H9 (cell line): ENCODE measurements at regions not wholly inside any gene's neighbourhood (a gene's known extent, or its start where the extent isn't known, plus 50 kb on each side); places are given as distances from the start of the nearest gene placed in this dataset.

Source experiments
- DNase-seq: peaks from one replicate; pipeline ENCODE4 v3.0.0-alpha.2; 2017
- H2AFZ ChIP-seq: one replicate; pipeline ENCODE4 v1.6.1; 2013; ENCODE audit warnings: mild to moderate bottlenecking, low read length, control low read depth, moderate library complexity
- H2AK5ac ChIP-seq: 2 replicates; pipeline ENCODE4 v1.6.1; 2013; ENCODE audit warnings: low read length, control low read depth, mixed read lengths; ENCODE audit not compliant: insufficient read length
- H2BK120ac ChIP-seq: one replicate; pipeline ENCODE4 v1.6.1; 2013; ENCODE audit warnings: low read depth, mild to moderate bottlenecking, low read length, control low read depth, inconsistent platforms; ENCODE audit not compliant: poor library complexity, severe bottlenecking
- H2BK12ac ChIP-seq: 2 replicates; pipeline ENCODE4 v1.6.1; 2013; ENCODE audit warnings: low read length, control low read depth, mixed read lengths, low read depth; ENCODE audit not compliant: insufficient read length
- H2BK15ac ChIP-seq: 2 replicates; pipeline ENCODE4 v1.6.1; 2013; ENCODE audit warnings: low read depth, low read length, control low read depth
- H2BK20ac ChIP-seq: one replicate; pipeline ENCODE4 v1.6.1; 2013; ENCODE audit warnings: low read depth, mild to moderate bottlenecking, low read length, control low read depth, inconsistent platforms; ENCODE audit not compliant: poor library complexity, severe bottlenecking
- H2BK5ac ChIP-seq: 2 replicates; pipeline ENCODE4 v1.6.1; 2013; ENCODE audit warnings: low read length, control low read depth, mixed read lengths; ENCODE audit not compliant: insufficient read length
- H3K14ac ChIP-seq: 2 replicates; pipeline ENCODE4 v1.6.1; 2013; ENCODE audit warnings: low read length, control low read depth; ENCODE audit not compliant: insufficient read depth
- H3K18ac ChIP-seq: 2 replicates; pipeline ENCODE4 v1.6.1; 2013; ENCODE audit warnings: low read depth, mild to moderate bottlenecking, mixed read lengths, low read length, control low read depth; ENCODE audit not compliant: insufficient read length
- H3K23ac ChIP-seq: 2 replicates; pipeline ENCODE4 v1.6.1; 2013; ENCODE audit warnings: low read length, control low read depth, mixed read lengths, low read depth; ENCODE audit not compliant: insufficient read length
- H3K23me2 ChIP-seq: 2 replicates; pipeline ENCODE4 v1.6.1; 2013; ENCODE audit warnings: low read depth, mild to moderate bottlenecking, mixed read lengths, low read length, control low read depth; ENCODE audit not compliant: insufficient read length, poor library complexity, severe bottlenecking
- H3K27ac ChIP-seq: 2 replicates; pipeline ENCODE4 v1.5.1; 2013; ENCODE audit warnings: low read length, control low read depth, mixed read lengths, low read depth; ENCODE audit not compliant: insufficient read length
- H3K27me3 ChIP-seq: 2 replicates; pipeline ENCODE4 v1.6.1; 2013; ENCODE audit warnings: low read length, control low read depth, inconsistent platforms; ENCODE audit not compliant: insufficient read depth
- H3K4ac ChIP-seq: 2 replicates; pipeline ENCODE4 v1.6.1; 2013; ENCODE audit warnings: low read depth, mild to moderate bottlenecking, control low read depth, inconsistent platforms, low read length, moderate library complexity
- H3K4me1 ChIP-seq: 2 replicates; pipeline ENCODE4 v1.6.1; 2013; ENCODE audit warnings: low read length, control low read depth, inconsistent platforms; ENCODE audit not compliant: insufficient read depth
- H3K4me2 ChIP-seq: 2 replicates; pipeline ENCODE4 v1.6.1; 2013; ENCODE audit warnings: low read length, control low read depth, mixed read lengths; ENCODE audit not compliant: insufficient read length, insufficient read depth
- H3K56ac ChIP-seq: 2 replicates; pipeline ENCODE4 v1.6.1; 2013; ENCODE audit warnings: low read depth, mild to moderate bottlenecking, mixed read lengths, low read length, control low read depth; ENCODE audit not compliant: insufficient read length
- H3K79me1 ChIP-seq: 2 replicates; pipeline ENCODE4 v1.6.1; 2013; ENCODE audit warnings: low read depth, mild to moderate bottlenecking, moderate library complexity, low read length, control low read depth, inconsistent platforms; ENCODE audit not compliant: insufficient read depth, poor library complexity, severe bottlenecking
- H3K79me2 ChIP-seq: 2 replicates; pipeline ENCODE4 v1.6.1; 2013; ENCODE audit warnings: low read length, control low read depth, inconsistent platforms; ENCODE audit not compliant: insufficient read depth
- H3K9ac ChIP-seq: 2 replicates; pipeline ENCODE4 v1.6.1; 2013; ENCODE audit warnings: low read length, control low read depth, mixed read lengths; ENCODE audit not compliant: insufficient read length; ENCODE audit errors: extremely low read depth
- H3K9me3 ChIP-seq: one replicate; pipeline ENCODE4 v1.6.1; 2013; ENCODE audit warnings: low read depth, low read length, inconsistent platforms; ENCODE audit not compliant: control insufficient read depth
- H3T11ph ChIP-seq: one replicate; pipeline ENCODE4 v1.6.1; 2013; ENCODE audit warnings: mild to moderate bottlenecking, low read length, control low read depth, inconsistent platforms
- H4K20me1 ChIP-seq: one replicate; pipeline ENCODE4 v1.6.1; 2013; ENCODE audit not compliant: control insufficient read depth, insufficient read length, insufficient read depth
- H4K5ac ChIP-seq: 2 replicates; pipeline ENCODE4 v1.6.1; 2013; ENCODE audit warnings: low read depth, mild to moderate bottlenecking, mixed read lengths, low read length, control low read depth; ENCODE audit not compliant: insufficient read length
- H4K8ac ChIP-seq: replicated peaks from 2 replicates; pipeline ENCODE4 v1.6.1; 2013; ENCODE audit warnings: low read length, control low read depth, mixed read lengths, low read depth; ENCODE audit not compliant: insufficient read length
- H4K91ac ChIP-seq: 2 replicates; pipeline ENCODE4 v1.6.1; 2013; ENCODE audit warnings: low read depth, mild to moderate bottlenecking, moderate library complexity, mixed read lengths, low read length, control low read depth; ENCODE audit not compliant: insufficient read length
- H3K27ac Mint-ChIP-seq, 3 experiments: 2 replicates in 2 of 3; 3 replicates in 1 of 3; pipeline ENCODE4 v1.8.0; 2020 to 2021; ENCODE audit warnings: mixed read lengths in 3 of 3, mild to moderate bottlenecking in 1 of 3, moderate library complexity in 1 of 3
- H3K27me3 Mint-ChIP-seq: 2 replicates; pipeline ENCODE4 v1.8.0; 2021; ENCODE audit warnings: low read depth, mild to moderate bottlenecking, moderate library complexity, mixed read lengths
- H3K36me3 Mint-ChIP-seq, 3 experiments: 2 replicates in 2 of 3; 3 replicates in 1 of 3; pipeline ENCODE4 v1.8.0; 2020 to 2021; ENCODE audit warnings: low read depth in 3 of 3, mixed read lengths in 3 of 3; ENCODE audit not compliant: insufficient read depth in 1 of 3
- H3K4me1 Mint-ChIP-seq, 2 experiments: 2 replicates each; pipeline ENCODE4 v1.8.0; 2020; ENCODE audit warnings: mixed read lengths in 2 of 2
- H3K4me3 Mint-ChIP-seq, 2 experiments: 2 replicates in 1 of 2; 3 replicates in 1 of 2; pipeline ENCODE4 v1.8.0; 2020 to 2021; ENCODE audit warnings: mild to moderate bottlenecking in 2 of 2, mixed read lengths in 2 of 2, moderate library complexity in 1 of 2
- H3K9me3 Mint-ChIP-seq, 2 experiments: 2 replicates in 1 of 2; 3 replicates in 1 of 2; pipeline ENCODE4 v1.8.0; 2020; ENCODE audit warnings: mild to moderate bottlenecking in 2 of 2, mixed read lengths in 2 of 2, moderate library complexity in 1 of 2
- TF ChIP-seq, protein P1 (sequence below): fragments of 200-600 bp; sonication (generic); conservative IDR thresholded peaks from 3 replicates; pipeline ENCODE4 v1.8.0; 2021; ENCODE audit warnings: antibody characterized with exemption, mild to moderate bottlenecking

DNA sequence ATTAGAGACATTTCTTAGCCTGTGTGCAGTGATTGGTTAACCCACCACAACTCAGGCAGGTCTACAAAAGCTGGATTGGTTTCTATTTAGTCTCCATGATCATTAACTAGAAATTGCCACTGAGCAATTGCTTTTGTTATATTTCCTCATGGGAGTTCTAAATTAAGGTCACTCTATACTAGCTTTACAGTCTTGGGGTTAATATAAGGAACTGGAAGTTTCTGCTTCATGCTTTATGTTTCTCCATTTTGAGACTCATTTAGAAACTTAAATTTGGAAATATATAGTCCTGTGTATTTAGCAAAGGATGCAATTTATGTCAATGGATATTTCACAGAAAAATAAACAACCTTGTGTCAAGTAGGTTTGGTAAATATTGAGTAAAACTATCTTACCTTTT lies 137.5 kb downstream of the HLX start:
- Histone ChIP-seq H3K79me2 (no peaks in the 10 kb centered on the region), H3K9ac (no peak overlapping the region), H4K20me1 (no peaks in the 10 kb centered on the region), H3K9me3 (no peaks in the 10 kb centered on the region), H3K18ac (no peak overlapping the region), H3K4ac (no peak overlapping the region), H2AK5ac (no peak overlapping the region), H2BK20ac (no peak overlapping the region), H2BK12ac (no peak overlapping the region), H3K27ac (no peak overlapping the region), H3K56ac (no peak overlapping the region), H3K23me2 (no peaks in the 10 kb centered on the region), H3K27me3 (no peaks in the 10 kb centered on the region), H3T11ph (no peak overlapping the region), H3K23ac (no peak overlapping the region), H4K91ac (no peak overlapping the region), H4K5ac (no peak overlapping the region), H3K14ac (no peak overlapping the region), H2BK5ac (no peak overlapping the region), H4K8ac (no peak overlapping the region), H2AFZ (no peak overlapping the region), H2BK120ac (no peak overlapping the region), H3K79me1 (no peaks in the 10 kb centered on the region), H3K4me2 (no peak overlapping the region), H3K4me1 (no peaks in the 10 kb centered on the region), H2BK15ac (no peak overlapping the region)
- DNase-seq = no peak
- no peak overlapping the region for H3K4me3 Mint-ChIP-seq
- H3K36me3 Mint-ChIP-seq = no peaks in the 10 kb centered on the region
- H3K27ac Mint-ChIP-seq = no peak overlapping the region
- TF ChIP-seq, protein P1, sequence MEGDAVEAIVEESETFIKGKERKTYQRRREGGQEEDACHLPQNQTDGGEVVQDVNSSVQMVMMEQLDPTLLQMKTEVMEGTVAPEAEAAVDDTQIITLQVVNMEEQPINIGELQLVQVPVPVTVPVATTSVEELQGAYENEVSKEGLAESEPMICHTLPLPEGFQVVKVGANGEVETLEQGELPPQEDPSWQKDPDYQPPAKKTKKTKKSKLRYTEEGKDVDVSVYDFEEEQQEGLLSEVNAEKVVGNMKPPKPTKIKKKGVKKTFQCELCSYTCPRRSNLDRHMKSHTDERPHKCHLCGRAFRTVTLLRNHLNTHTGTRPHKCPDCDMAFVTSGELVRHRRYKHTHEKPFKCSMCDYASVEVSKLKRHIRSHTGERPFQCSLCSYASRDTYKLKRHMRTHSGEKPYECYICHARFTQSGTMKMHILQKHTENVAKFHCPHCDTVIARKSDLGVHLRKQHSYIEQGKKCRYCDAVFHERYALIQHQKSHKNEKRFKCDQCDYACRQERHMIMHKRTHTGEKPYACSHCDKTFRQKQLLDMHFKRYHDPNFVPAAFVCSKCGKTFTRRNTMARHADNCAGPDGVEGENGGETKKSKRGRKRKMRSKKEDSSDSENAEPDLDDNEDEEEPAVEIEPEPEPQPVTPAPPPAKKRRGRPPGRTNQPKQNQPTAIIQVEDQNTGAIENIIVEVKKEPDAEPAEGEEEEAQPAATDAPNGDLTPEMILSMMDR = no peak
- H3K4me1 Mint-ChIP-seq = no peaks in the 10 kb centered on the region
- H3K9me3 Mint-ChIP-seq = no peaks in the 10 kb centered on the region
- no peaks in the 10 kb centered on the region for H3K27me3 Mint-ChIP-seq
